HG03159 (cell line): ENCODE measurements at regions not wholly inside any gene's neighbourhood (a gene's known extent, or its start where the extent isn't known, plus 50 kb on each side); places are given as distances from the start of the nearest gene placed in this dataset.

Experiments
- ATAC-seq: cut with Tn5 transposase; IDR thresholded peaks from one replicate; pipeline ENCODE4 v1.9.1; 2021; ENCODE audit warnings: mild to moderate bottlenecking, moderate library complexity; ENCODE audit not compliant: unreplicated experiment

DNA sequence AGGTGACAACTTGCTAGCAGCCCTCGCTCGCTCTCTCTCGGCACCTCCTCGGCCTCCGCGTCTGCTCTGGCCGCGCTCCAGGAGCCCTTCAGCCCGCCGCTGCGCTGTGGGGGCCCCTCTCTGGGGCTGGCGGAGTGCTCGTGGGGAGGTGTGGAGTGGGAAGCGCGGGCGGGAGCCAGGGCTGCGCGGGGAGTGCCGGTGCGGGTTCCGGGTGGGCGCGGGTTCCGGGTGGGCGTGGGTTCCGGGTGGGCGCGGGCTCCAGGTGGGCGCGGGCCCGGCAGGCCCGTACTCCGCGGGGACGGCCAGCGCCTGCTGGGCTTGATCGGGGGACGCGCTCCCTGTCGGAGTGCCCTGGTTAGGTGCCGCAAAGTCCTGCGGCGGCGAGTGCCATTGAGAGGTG, 384.3 kb downstream of the GPM6A start:
- no peak for ATAC-seq

DNA sequence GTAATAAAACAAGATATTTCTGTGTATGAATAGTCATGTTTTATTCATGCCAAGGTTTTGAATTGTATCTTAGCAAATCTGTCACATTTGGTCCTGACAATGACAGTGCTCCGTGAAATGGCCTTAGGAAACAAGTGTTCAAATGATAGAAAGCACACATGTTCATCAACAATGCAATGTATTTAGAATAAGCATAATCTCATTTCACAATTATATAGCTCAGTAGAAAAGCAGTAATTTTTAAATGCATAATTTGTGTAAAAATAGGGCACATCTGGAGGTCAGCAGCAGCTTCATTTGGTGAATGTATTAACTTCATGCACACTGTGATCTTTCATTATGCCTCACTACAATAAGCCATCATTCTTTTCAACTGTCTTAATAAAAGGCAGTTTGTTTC, 380.4 kb downstream of the GPM6A start:
- no peak for ATAC-seq

DNA sequence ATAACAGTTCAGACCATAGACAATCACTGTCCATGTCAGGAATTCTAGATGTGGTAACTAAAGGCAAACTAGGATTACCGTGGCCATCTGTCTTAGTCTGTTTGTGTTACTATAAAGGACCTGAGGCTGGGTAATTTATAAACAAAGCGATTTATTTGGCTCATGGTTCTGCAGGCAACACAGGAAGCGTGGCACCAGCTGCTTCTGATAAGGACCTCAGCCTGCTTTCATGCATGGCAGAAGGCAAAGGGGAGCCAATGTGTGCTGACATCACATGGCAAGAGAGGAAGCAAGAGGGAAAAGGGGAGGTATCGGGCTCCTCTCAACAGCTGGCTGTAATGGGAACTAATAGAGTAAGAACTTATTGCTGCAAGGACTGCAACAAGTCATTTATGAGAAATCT, 376.7 kb downstream of the GPM6A start:
- no peak for ATAC-seq

DNA sequence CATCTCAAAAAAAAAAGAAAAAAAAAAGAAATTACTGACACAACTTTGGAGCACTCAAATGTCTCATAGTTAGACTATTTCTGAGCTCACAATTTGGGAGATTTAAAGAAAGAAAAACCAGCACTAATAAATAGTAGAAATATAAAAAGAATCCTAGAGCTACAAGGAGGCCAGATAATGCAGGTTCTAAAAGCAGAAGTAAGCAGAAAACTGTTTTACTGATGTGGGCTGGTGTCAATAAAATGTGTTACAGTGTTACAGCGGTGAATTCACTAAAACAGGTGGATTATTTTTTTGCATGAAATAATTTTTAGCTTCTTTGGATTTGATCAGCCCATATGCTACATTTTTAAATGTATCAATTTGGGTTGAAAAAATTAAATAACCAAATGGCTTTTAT, 375.9 kb downstream of the GPM6A start:
- no peak for ATAC-seq

DNA sequence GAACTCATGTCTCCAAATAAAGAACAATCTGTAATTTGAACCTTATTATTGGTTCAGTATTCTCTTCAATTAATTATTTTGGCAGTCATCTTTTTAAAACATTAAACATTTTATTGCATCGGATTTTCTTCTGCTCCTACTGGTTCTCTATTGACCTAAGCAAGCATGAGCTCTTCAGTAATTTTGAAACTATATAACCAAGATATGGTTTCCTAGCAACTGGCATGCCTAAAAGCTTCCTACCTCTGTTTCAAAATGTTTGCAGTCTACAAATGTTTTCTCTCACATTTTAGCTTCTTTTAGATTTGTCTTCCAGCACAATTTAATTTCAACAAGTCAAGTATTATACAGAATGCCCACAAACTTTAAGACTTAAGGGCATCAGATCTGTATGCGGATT, 371.3 kb downstream of the GPM6A start:
- no peak for ATAC-seq

DNA sequence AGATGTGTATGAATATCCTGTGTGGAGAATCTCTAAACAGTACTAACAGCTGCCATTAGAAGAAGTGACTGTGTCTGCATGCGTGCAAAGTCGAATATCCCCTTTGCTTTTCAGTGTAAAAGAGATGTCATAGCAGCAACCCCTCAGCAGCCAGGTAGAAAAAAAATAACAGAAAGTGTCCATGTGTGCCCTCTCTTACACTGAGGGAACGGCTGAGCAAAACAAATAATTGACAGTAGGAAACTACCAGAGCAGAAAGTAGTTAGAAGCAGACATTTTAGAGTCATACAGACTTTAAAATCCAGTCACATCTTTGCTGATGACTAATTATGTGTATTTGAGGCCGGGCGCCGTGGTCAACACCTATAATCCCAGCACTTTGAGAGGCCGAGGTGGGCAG, 370.8 kb downstream of the GPM6A start:
- no peak for ATAC-seq

DNA sequence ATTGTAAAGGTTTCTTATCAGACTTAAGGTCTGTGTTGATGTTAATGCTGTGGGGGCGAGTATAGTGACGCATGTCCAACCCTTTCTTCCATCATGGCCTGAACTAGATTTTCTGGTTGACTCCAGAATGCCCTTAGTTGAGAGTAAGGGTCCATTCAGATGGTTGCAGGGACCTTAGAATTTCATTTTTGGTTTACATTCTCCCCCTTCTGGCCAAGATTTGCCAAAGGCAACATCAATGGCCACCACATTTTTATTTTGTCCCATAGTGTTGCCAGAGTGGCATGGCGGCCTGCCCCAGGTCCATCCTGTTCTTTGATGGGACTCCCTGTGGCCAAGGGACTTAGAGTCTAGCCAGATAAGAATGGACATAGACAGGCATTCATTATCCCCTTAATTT, 368.5 kb downstream of the GPM6A start:
- ATAC-seq = no peak

DNA sequence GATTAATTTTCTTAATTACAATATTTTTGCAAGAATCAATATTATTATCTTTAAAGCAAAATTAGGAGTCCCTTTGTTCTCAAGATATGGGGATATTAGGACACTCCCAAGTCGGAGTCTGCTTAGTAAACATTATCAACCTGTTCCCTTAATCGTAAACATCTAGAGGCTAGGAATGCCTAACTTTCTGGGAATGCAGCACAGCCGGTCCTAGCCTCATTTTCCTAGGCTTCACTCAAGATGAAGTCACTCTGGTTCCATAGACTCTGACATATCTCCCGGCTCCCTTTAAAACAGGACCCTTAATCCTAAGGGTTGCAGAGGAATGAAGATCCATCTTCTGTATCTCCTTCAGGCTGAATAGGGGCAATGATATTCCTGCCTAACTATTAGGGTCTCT, 367.6 kb downstream of the GPM6A start:
- ATAC-seq = no peak

DNA sequence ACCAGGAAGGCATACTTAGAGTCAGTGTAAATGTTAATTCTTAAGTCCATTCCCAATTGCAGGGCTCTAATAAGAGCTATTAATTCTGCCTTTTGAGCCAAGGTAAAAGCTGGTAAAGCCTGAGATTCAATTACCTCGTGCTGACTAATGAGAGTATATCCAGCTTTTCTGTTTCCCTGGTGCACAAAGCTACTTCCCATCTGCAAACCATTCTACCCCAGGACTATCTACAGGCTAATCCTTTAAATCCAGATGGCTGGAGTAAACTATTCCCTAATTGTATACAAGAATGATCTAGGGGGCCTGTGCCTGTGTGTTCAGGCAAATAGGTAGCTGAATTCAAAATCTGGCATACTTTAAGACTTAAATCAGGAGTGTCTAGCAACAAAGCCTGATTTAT, 365.0 kb downstream of the GPM6A start:
- ATAC-seq = no peak

DNA sequence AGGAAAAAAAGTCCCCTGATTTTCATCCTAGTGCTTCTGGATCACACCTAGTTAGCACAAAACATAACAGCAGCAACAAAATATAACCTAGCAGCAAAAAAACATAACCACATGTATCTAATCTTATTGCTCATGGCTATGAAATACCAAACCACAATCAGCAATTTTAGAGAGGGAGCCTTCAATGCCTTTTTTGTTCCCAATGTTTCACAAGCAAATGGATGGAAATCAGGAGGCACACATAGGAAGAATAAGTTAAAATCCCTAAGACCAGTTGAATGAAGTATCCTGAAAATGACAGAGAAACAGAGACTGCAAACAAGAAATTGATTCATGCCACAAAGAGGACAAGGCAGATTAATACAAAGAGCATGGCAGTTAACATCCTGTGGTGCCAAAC, 361.6 kb downstream of the GPM6A start:
- no peak for ATAC-seq

DNA sequence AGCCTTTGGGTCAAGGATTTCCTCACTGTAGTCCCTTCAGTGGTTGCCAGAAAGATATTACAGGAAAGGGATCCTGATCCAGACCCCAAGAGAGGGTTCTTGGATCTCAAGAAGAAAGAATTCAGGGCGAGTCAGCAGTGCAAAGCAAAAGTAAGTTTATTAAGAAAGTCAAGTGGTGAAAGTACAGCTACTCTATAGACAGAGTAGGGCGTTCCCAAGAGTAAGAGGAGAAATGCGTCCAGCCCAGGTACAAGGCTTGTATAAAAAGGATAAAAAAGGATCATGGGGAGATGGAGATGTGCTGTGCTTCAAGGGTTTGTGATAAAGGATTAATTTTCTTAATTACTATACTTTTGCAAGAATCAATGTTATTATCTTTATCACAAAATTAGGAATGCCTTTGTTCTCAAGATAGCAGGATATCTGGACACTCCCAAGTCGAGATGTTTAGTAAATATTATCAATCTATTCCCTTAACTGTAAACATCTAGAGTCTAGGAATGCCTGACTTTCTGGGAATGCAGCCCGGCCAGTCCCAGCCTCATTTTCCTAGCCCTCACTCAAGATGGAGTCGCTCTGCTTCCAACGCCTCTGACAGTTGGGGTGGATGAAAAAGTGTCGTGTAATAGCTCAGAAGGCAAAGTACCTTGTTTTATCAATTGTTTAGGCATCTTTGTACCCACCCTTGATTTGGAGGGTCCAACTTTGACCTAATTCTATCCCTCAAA, 360.7 kb downstream of the GPM6A start:
- ATAC-seq = no peak

DNA sequence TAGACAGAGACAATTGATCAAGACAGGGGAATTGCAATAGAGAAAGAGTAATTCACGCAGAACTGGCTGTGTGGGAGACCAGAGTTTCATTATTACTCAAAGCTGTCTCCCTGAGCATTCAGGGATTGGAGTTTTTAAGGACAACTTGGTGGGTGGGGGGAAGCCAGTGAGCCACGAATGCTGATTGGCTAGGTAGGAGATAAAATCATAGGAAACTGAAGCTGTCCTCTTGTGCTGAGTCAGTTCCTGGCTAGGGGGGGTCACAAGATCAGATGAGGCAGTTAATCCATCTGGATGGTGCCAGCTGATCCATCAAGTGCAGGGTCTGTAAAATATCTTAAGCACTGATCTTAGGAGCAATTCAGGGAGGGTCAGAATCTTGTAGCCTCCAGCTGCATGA, 358.6 kb downstream of the GPM6A start:
- ATAC-seq = no peak

DNA sequence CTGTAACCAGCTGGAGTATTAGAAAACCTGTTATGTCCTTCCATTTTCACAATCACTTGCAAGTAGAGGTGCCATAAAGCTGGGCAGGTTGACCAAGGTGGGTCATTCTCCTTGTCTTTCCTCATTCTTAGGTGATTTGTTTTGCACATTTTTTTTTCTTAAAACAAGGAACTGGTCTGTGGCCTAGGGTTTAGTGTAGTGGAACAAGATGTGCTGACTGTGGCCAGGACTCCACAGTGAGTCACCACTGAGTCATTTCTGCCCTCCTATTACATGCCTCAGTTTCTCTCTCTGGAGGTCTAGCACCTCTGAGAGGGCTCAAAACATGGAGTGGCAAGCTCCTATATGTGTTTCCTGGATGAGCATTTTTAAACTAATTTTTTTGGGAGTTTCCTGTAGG, 355.9 kb downstream of the GPM6A start:
- no peak for ATAC-seq

DNA sequence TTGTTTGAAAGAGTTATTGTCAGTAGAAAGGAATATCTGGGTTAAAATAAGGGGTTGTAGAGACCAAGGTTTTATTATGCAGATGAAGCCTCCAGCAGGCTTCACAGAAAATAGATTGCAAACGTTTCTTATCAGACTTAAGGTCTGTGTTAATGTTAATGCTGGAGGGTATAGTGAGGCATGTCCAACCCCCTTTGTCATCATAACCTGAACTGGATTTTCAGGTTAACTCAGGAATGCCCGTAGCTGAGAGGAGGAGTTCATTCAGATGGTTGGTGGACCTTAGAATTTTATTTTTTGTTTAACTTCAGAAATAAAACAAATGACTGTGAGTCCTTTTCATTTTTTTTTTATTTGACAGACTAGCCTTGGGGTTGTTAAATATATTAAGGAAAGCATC, 354.1 kb downstream of the GPM6A start:
- ATAC-seq = no peak

DNA sequence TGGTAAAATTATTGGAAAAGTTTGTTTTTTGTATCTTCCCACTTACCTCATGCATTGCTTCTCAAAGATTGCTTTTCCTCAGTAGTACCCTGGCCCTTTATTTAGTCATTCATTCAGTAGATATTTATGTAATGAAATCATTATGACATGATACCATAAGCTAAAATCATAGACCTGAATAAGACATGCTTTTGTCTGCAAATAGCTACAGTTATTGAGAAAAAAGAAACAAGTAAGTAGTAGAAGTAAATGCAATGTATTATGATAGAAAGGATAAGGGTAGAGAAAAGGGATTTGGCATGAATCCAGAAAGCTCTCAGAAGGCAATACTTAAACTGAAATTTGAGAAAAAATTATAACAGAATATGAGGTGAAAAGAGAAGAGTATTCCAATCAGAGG, 352.5 kb downstream of the GPM6A start:
- no peak for ATAC-seq

DNA sequence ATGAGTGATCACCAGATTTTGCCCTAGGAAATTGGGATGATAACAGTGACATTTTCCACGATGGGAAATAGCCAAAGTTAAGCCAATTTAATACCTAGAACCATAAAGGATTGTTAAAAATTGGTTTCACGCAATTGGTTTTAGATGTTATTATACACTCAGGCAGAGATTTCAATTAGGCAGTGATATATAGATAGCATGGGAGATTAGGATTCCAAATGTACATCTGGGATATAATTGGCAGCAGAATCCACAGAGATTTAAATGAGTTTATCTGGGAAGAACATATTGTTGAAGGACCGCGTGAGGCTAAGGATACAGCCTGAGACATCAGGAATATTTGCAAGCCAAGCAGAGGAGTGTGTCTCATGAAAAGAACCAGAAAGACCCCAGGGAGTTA, 351.6 kb downstream of the GPM6A start:
- ATAC-seq = no peak

DNA sequence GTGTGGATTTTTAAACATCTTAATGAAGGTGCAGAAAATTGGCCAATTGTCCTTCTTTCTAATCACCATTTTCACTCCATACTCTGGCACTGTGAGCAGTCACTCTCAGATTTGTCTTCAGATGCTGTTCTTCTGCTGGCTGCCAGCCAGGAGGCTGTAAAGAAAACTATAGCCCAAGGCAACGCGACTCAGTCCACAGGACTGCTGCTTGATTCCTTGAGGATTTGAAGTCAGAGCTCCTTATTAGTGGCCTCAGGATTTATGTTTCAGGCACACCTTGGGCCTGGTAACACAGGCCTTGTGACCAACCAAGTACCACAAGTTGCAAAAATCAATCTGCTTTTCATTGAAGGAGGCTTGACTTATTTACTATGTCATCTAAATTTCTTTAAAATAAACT, 342.6 kb downstream of the GPM6A start:
- no peak for ATAC-seq

DNA sequence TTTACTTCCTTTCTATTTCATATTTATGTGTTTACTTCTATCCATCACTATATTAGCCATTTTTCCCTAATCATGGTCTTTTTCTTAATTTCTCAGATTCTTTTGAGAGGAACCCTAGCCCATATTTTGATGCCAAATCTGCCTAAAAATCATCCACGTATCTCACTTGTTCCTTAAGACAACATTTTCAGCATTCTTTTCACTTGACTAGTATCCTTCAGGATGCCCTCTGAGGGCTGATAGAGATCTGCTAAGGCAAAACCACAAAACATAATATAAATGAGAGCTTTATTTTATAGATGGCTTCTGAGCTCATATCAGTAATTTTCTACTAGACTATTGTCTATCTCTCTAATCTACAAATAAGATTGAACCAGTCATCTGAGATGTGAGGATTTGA, 341.9 kb downstream of the GPM6A start:
- ATAC-seq = no peak

DNA sequence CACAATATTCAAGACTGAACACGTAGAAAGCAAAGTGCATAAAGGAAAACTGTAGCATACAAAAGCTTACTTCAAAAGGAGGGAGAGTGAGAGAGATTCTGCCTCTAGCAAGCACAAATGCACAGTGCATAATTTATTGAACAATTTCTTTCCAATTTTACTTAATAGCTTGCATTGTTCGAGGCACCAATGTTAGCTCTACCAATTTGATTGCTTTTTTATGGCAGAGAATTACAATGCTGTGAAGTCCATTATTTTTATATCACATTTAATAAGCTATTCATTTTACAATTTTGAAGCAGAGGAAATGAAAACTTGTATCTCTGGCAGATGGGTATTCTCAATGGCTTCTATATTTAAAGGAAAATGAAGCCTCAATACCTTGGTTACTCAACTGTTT, 331.7 kb downstream of the GPM6A start:
- no peak for ATAC-seq

DNA sequence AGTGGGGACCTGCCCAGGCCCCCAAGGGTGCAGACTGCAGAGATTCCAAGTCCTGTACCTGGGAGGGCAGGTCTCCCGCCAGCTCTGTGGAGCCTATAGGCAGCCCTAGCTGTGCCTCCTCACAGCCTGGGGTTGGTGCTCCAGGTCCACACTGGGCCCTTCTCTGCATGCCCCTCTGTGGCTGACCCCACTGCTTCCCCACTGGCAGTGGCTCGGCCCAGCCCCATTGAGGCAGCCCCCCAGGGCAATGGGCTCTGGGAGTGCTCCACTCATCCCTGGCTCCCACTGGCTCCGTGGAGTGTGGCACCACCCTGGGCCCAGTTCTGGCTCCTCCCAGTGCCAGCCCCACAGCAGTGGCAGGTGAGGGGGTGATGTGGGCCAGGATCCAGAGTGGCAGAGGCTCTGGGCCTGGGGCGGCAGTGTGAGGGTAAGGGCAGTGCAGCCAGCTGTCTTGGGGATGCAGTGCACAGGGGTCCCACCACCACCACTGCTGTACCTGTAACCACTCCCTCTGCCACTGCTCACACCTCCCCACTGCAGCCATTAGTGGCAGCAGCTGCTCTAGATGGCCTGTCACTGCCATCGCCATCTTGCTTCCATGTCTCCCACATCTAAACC, 312.2 kb downstream of the GPM6A start:
- ATAC-seq = no peak

DNA sequence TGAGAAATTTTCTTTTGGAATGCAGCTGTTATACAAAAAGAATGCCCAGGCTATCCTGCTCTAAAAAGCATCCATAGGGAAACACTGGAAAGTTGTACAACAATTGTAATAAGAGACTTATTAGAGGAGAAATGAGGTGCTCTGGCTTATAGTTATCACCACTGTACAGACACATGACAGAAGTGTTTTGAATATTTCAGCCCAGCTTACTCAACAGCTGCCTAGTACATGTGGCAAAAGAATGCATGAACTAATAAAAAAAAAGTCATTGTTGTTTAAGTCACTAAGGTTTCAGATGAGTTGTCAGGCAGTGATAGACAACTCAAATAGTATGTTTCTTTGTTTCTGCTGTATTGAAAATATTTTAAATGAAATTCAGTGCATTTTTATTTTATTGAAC, 307.7 kb downstream of the GPM6A start:
- ATAC-seq = no peak

DNA sequence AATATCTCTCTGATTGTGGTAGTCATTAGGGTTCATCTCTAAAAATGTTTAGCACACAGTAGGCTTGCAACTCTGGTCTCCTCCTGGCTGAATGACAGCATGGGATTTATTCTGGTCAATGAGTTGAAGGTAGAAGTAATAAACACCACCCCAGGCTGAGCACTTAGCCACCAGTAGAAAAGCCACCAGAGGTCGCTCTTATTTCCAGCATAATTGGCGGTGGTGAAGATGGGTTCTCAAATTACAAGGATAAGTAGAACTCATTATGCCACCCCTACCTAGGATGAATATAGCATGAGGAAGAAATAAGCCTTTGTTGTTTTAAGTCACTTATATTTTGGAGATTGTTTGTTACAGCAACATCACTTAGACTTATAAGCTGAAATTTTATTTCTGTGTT, 302.7 kb downstream of the GPM6A start:
- no peak for ATAC-seq

DNA sequence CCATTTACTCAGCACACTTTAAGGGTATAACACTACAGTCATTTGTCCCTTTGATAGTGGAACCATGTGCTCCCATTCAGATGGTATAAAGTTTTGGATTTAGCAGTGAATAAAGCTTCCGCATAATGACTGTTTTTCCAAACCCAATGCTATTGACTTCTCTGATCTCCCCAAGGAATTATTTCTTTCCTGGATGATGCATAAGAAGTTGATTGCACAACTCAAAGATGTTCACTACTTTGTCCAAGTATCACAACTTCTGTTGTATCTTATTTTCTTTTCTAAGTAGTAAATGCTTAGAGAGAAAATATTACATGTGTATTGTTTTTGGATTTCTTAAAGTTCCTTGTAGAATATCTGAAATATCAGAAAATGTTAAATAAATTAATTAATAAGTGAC, 300.2 kb downstream of the GPM6A start:
- ATAC-seq = no peak
